ENCODE measurements at regions not wholly inside any gene's neighbourhood (a gene's known extent, or its start where the extent isn't known, plus 50 kb on each side); places are given as distances from the start of the nearest gene placed in this dataset.

- TF ChIP-seq CTCF (IDR thresholded peaks at IDR 0.05 in 8 of 11, conservative IDR thresholded peaks at IDR 0.05 in 3 of 11) (no peak), POLR2A (IDR thresholded peaks at IDR 0.05) (no peak)
These were observed 164.2 kb upstream of the TCF21 start for GRCh38 chr6:133724726-133725125.

All from spleen (tissue), 7 donors.